ENCODE measurements at regions not wholly inside any gene's neighbourhood (a gene's known extent, or its start where the extent isn't known, plus 50 kb on each side); places are given as distances from the start of the nearest gene placed in this dataset.

DNA sequence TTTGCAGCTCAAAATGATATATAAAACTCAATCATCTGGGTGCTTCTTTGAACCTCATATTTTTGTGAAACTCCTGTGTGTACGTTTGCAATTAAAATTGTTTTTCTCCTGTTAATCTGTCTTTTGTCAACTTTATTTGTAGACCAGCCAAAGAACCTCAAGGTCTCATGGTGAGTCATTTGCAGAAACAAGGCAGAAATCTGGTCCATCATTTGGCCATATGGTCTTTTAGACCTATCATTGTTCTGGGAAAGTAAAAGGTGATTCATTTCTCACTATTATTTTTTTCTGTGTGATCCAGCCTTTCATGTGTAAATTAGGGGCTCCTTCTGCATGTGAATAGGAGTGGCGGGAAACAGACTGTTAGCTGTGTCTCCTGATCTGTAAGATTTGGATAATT is 399.1 kb upstream of the DDI1 start:
- TF ChIP-seq CTCF (conservative IDR thresholded peaks at IDR 0.05) (peak; percentile 15), ZFX (IDR thresholded peaks at IDR 0.05) (no peak)
